Brain microvascular endothelial cell (primary cell): ENCODE measurements at regions not wholly inside any gene's neighbourhood (a gene's known extent, or its start where the extent isn't known, plus 50 kb on each side); places are given as distances from the start of the nearest gene placed in this dataset.

ENCODE experiments used
- DNase-seq: peaks from one replicate; pipeline ENCODE4 v3.0.0-alpha.2; 2020
- H3K27ac ChIP-seq: fragments of 250-450 bp; sonication (Bioruptor Pico); 2 replicates; pipeline ENCODE4 v1.5.1; 2020; ENCODE audit warnings: mild to moderate bottlenecking, moderate library complexity
- H3K27me3 ChIP-seq: fragments of 250-450 bp; sonication (Bioruptor Pico); replicated peaks from 2 replicates; pipeline ENCODE4 v1.5.1; 2020; ENCODE audit warnings: mild to moderate bottlenecking
- H3K36me3 ChIP-seq: fragments of 250-450 bp; sonication (Bioruptor Pico); replicated peaks from 2 replicates; pipeline ENCODE4 v1.5.1; 2020; ENCODE audit warnings: mild to moderate bottlenecking
- H3K4me3 ChIP-seq: 2 replicates; pipeline ENCODE4 v1.5.1; 2011; ENCODE audit warnings: low read depth, mild to moderate bottlenecking, control low read depth, low read length, moderate library complexity
- CTCF ChIP-seq: IDR thresholded peaks from 2 replicates; pipeline ENCODE4 v1.5.1; 2011; ENCODE audit warnings: low read depth, mild to moderate bottlenecking, moderate library complexity, low read length, control low read depth, inconsistent platforms; ENCODE audit errors: missing control alignments
- in situ Hi-C: cut with HindIII; loops from 2 replicates; pipeline ENCODE4 v1.10.0; 2017; ENCODE audit warnings: low sequenced_read_pairs, low pct_ligation_motif_present

DNA sequence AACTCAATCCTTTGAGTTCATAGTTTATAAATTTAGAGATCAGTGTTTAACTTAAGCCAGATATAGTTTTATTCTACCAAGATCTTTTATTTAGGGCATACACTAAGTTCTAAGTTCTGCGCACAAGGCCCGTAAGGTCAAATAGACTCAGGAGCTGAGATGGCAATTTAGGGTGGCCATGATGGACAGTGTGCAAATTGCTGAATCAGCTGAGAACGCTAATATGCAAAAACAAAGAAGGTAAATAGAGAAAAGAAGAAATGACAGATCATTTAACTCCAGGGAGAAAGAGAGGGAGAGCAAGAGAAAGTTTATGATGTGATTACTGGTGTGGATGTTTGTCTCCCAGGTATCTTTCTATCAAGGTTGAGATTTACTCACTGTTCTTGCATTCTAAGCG is 678.5 kb downstream of the OTOL1 start:
- Histone ChIP-seq H3K4me3 (no peak overlapping the region), H3K27ac (no peak overlapping the region), H3K27me3 (no peaks in the 10 kb centered on the region), H3K36me3 (no peaks in the 10 kb centered on the region)
- DNase-seq: no peak
- in situ Hi-C loops: no loop called here
- no peak for TF ChIP-seq CTCF

GRCh38 chr3:162175878-162176277 is 679.3 kb downstream of the OTOL1 start:
- Histone ChIP-seq H3K36me3 (no peaks in the 10 kb centered on the region), H3K27ac (no peak overlapping the region), H3K27me3 (no peaks in the 10 kb centered on the region), H3K4me3 (no peak overlapping the region)
- in situ Hi-C loops: no loop called here
- DNase-seq: no peak
- no peak for TF ChIP-seq CTCF

DNA sequence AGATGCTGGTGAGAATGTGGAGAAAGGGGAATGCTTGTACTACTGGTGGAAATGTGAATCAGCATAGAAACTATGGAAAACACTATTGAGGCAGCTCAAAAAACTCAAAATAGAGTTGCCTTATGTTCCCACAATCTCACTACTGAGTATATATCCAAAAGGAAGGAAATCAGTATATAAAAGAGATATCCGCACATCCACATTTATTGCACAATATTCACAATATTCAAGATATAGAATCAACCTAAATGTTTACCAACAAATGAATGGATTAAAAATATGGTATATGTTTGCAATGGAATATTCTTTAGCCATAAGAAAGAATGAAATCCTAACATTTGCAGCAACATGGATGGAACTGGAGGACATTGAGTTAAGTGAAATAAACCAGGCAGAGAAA is 686.8 kb downstream of the OTOL1 start:
- in situ Hi-C loops: no loop called here
- no peak for DNase-seq
- no peaks in the 10 kb centered on the region for H3K27me3 ChIP-seq
- H3K27ac ChIP-seq: no peak overlapping the region
- no peak for TF ChIP-seq CTCF
- no peak overlapping the region for H3K4me3 ChIP-seq
- H3K36me3 ChIP-seq: no peaks in the 10 kb centered on the region

DNA sequence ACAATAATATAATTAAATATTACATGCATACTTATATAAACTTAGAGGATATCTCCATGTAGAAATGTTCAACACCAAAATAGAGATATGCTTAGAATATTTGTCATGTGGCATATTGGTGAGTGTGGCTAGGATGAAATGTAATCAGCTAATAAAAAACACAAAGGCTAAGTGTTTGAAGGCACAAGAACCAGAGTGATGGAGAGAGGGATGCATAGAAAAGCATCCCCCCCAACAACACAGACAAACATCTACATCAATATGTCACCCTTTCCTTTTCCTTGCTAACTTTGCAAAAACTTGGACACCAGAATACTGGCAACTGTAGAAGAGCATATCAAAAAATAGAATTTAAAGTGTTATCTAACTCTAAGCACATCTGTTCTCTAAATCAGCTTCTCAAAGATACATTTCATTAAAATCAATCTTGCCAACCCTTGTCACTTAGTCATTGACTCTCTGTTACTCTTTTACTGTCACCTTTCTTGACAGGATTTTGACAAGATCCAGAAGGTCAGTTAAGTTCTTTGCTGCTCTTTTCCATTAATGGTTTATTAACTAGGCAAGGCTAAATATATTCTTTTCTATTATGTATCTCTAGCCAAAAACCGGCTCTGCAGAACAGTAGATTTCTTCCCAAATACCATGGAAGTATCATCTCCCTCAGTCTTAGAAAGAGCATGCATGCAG is 695.9 kb downstream of the OTOL1 start:
- Histone ChIP-seq H3K4me3 (no peak overlapping the region), H3K36me3 (no peaks in the 10 kb centered on the region), H3K27ac (no peak overlapping the region), H3K27me3 (no peaks in the 10 kb centered on the region)
- no peak for DNase-seq
- in situ Hi-C loops: no loop called here
- TF ChIP-seq CTCF: no peak

DNA sequence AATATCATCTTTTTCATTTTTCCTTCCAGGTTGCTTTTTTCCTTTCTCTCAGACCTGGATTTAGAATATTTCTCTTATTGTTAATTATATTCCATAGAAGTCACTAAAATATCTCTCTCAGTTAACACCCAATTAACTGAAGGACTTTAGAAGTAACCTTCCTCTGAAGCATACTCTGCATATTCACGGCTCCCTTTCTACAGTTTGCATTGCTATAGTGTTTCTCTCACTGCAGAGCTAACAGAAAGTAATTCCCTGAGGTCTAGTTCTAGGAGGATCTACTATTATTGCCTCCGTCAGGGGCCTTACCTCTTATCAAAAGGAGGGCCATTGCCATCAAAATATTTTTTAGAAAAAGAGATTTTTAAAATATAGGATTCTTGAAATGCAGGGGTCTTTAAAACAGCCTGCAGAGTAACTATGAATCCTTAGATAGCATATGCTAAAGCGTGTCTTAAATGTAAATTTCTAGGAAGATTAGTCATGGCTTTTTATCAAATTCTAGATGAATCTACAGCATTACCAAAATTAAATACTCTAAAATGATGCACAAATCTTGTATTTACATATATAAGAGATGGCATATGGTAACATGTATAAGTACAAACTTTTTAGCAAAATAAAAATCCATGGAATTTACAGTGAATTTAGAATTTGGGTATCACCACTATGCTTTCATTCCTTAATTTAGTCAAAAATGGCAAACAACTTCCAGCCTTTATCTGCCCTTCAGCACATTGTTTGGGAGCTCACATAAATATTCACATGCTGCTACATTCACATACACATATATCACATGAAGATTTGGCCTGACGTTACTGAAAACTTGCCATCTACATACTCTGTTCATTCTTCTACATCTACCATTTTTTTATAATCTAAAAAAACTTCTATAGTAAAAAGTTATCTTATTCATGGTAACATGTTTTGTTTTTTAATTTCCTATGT is 696.8 kb downstream of the OTOL1 start:
- Histone ChIP-seq H3K27ac (no peak overlapping the region), H3K36me3 (no peaks in the 10 kb centered on the region), H3K27me3 (no peaks in the 10 kb centered on the region), H3K4me3 (no peak overlapping the region)
- no peak for DNase-seq
- in situ Hi-C loops: no loop called here
- no peak for TF ChIP-seq CTCF
